HEK293 (cell line): ENCODE measurements at regions not wholly inside any gene's neighbourhood (a gene's known extent, or its start where the extent isn't known, plus 50 kb on each side); places are given as distances from the start of the nearest gene placed in this dataset.

Experiments
- CTCF ChIP-seq: fragments of 450-650 bp; formaldehyde crosslinking; IDR thresholded peaks from 2 replicates; pipeline ENCODE4 v1.5.1; 2016; ENCODE audit warnings: missing biosample characterization, missing genetic modification characterization
- MZF1 ChIP-seq: fragments of 450-650 bp; formaldehyde crosslinking; IDR thresholded peaks from 2 replicates; pipeline ENCODE4 v1.5.1; 2017; ENCODE audit warnings: missing biosample characterization, missing genetic modification characterization, borderline replicate concordance
- PBX3 ChIP-seq: sonication (generic); formaldehyde crosslinking; IDR thresholded peaks from 2 replicates; pipeline ENCODE4 v1.8.1; 2022; ENCODE audit warnings: mild to moderate bottlenecking, moderate library complexity, missing genetic modification reagents
- PRDM2 ChIP-seq: fragments of 450-650 bp; formaldehyde crosslinking; IDR thresholded peaks from 2 replicates; pipeline ENCODE4 v1.5.1; 2016; ENCODE audit warnings: missing biosample characterization, missing genetic modification characterization, borderline replicate concordance
- SETDB1 ChIP-seq: IDR thresholded peaks from one replicate; pipeline ENCODE4 v1.6.1; 2017; ENCODE audit warnings: mild to moderate bottlenecking, low read length, moderate library complexity, mixed read lengths; ENCODE audit not compliant: insufficient read length
- SP2 ChIP-seq: fragments of 450-650 bp; formaldehyde crosslinking; IDR thresholded peaks from 2 replicates; pipeline ENCODE4 v1.5.1; 2016; ENCODE audit warnings: missing biosample characterization, missing genetic modification characterization
- TCF7L2 ChIP-seq: IDR thresholded peaks from 2 replicates; pipeline ENCODE4 v1.6.1; 2011; ENCODE audit warnings: low read depth, mild to moderate bottlenecking, inconsistent platforms, low read length, moderate library complexity, borderline replicate concordance
- ZNF529 ChIP-seq: fragments of 450-650 bp; formaldehyde crosslinking; IDR thresholded peaks from 2 replicates; pipeline ENCODE4 v1.5.1; 2017; ENCODE audit warnings: missing genetic modification characterization, missing biosample characterization; ENCODE audit not compliant: insufficient replicate concordance
- ZNF571 ChIP-seq: fragments of 450-650 bp; formaldehyde crosslinking; IDR thresholded peaks from 2 replicates; pipeline ENCODE4 v1.5.0; 2017; ENCODE audit warnings: missing biosample characterization, missing genetic modification characterization
- ZNF621 ChIP-seq: fragments of 450-650 bp; formaldehyde crosslinking; IDR thresholded peaks from 2 replicates; pipeline ENCODE4 v1.5.1; 2017; ENCODE audit warnings: missing biosample characterization, missing genetic modification characterization
- ZNF660 ChIP-seq: fragments of 450-650 bp; IDR thresholded peaks from 2 replicates; pipeline ENCODE4 v1.5.1; 2018; ENCODE audit warnings: missing biosample characterization, mild to moderate bottlenecking, missing genetic modification characterization
- ZNF707 ChIP-seq: fragments of 450-650 bp; formaldehyde crosslinking; IDR thresholded peaks from 2 replicates; pipeline ENCODE4 v1.5.1; 2016; ENCODE audit warnings: missing biosample characterization, missing genetic modification characterization
- TF ChIP-seq, protein P1 (sequence below): fragments of 450-650 bp; formaldehyde crosslinking; IDR thresholded peaks from 2 replicates; pipeline ENCODE4; 2016; ENCODE audit warnings: missing biosample characterization, missing genetic modification characterization

- no peak for TF ChIP-seq CTCF (tag by site-specific recombination)
- TF ChIP-seq TCF7L2: no peak
- TF ChIP-seq ZNF621: no peak
- TF ChIP-seq ZNF707 (tag by site-specific recombination): no peak
- no peak for TF ChIP-seq ZNF571 (tag by site-specific recombination)
- TF ChIP-seq, protein P1, sequence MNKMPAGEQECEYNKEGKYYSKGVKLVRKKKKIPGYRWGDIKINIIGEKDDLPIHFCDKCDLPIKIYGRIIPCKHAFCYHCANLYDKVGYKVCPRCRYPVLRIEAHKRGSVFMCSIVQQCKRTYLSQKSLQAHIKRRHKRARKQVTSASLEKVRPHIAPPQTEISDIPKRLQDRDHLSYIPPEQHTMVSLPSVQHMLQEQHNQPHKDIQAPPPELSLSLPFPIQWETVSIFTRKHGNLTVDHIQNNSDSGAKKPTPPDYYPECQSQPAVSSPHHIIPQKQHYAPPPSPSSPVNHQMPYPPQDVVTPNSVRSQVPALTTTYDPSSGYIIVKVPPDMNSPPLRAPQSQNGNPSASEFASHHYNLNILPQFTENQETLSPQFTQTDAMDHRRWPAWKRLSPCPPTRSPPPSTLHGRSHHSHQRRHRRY (tag by site-specific recombination): no peak
- TF ChIP-seq ZNF660: no peak
- no peak for TF ChIP-seq ZNF529 (tag by site-specific recombination)
- no peak for TF ChIP-seq PRDM2
- TF ChIP-seq PBX3 (CRISPR knock-in tag): no peak
- no peak for TF ChIP-seq SP2 (tag by site-specific recombination)
- no peak for TF ChIP-seq SETDB1
- no peak for TF ChIP-seq MZF1
Measured at GRCh38 chr1:77623066-77623465, 59.4 kb downstream of the ZZZ3 start.
